ENCODE measurements at regions not wholly inside any gene's neighbourhood (a gene's known extent, or its start where the extent isn't known, plus 50 kb on each side); places are given as distances from the start of the nearest gene placed in this dataset.

GRCh38 chr5:9720361-9720760, 90.2 kb upstream of the TAS2R1 start:
- no peak for TF ChIP-seq CTCF (IDR thresholded peaks at IDR 0.05; ENCODE audit: low read depth, low read length)
- no peak for TF ChIP-seq POLR2A (IDR thresholded peaks at IDR 0.05; ENCODE audit: extremely low read depth, insufficient read length)

Data from NB4 (cell line).